HG03045 (cell line): ENCODE measurements at regions not wholly inside any gene's neighbourhood (a gene's known extent, or its start where the extent isn't known, plus 50 kb on each side); places are given as distances from the start of the nearest gene placed in this dataset.

Experiments used
- ATAC-seq: cut with Tn5 transposase; IDR thresholded peaks from one replicate; pipeline ENCODE4 v1.9.1; 2021; ENCODE audit warnings: mild to moderate bottlenecking, moderate library complexity; ENCODE audit not compliant: unreplicated experiment

- no peak for ATAC-seq
Measured at GRCh38 chr18:53664575-53664974, 559.9 kb downstream of the MBD2 start.

- no peak for ATAC-seq
Measured at GRCh38 chr18:53660306-53660705, 564.2 kb downstream of the MBD2 start.

GRCh38 chr18:53657257-53657656, 567.2 kb downstream of the MBD2 start:
- ATAC-seq = no peak

- no peak for ATAC-seq
Measured at GRCh38 chr18:53649621-53650020, 574.8 kb downstream of the MBD2 start.

DNA sequence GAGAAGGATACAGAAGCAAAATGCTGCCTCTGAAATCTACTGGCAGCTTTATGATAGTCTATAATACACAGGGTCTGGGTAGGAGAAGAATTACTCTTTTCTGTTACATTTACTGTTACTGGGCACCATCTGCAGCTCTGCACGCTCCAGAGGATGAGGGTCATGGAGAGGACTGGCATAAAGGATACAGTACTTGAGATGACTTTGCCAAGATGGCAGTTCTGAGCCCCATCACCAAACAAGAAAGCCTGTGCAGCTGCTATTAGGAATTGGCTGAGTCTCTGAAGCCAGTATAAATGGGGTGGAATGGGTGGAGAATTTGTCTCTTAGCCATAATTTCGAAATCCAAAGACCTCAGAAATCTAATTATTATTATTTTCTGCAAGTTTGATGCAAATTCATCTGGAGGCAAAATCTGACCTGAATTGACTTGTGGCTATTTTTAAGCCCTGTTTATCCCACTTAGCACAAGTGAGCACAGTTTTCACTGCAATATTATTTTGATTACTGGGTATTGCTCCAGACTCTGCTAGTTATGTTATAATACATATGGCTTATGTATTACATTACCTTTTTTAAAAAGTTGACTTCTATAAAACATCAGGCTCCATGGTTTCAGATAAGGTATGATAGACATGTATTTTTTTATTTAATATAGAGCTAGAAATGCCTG, 579.5 kb downstream of the MBD2 start:
- ATAC-seq = no peak

DNA sequence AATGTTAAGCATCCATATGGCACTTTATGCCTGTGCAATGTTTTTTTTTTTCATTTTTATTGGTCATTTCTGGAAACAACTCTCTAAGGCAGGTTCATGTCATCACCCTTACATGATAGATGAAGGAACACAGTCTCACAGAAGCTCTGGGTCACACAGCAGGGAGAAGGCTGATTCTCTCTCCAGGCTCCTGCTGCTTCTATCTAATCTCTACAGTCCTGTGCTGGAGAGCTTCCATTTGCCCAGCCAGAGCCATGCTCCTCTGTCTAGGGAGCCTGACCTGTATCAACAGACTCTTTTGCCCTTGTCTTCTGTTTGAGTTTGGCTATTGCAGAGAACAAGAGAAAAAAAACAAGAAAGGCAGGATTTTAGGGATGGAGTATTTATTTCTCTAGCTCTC, 584.8 kb downstream of the MBD2 start:
- no peak for ATAC-seq

DNA sequence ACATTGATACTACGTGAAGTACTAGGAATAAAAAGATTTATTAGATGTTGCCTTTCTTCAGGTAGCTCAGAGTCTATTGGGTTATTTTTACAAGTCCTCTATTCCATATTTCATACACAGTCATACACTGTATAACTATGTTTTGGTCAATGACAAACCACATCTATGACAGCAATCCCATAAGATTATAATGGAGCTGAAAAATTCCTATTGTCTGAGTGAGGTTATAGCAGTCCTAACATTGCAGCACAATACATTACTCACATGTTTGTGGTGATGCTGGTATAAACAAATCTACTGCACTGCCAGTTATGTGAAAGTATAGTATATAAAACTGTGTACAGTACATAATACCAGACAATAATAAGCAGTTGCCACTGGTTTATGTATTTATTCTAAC, 595.1 kb downstream of the MBD2 start:
- no peak for ATAC-seq

DNA sequence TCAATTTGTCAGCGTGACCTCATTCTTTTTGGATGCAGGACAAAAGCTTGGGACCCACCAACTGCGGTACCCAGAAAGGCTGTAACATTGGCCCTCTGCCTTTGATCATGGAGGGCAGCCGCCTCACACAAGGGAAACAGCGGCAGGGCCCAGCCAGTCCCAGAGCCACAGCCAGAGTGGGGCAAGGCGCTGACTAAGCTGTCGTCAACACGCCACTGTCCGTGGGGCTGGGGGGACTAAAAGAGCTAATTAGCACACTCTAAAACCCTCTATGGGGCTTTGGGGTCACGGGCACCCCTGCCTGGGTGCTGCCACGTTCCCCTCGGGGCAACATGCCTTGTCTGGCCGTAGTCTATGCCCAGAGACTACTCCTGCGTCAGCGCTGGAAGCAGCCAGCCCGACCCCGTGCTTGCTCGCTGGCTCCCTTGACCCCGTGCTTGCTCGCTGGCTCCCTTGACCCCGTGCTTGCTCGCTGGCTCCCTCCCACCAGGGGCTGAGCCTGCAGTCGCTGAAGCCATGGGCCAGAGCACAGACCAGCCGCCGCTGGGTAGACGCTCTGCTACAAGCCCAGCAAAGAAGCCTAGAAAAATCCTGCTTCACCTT, 598.4 kb downstream of the MBD2 start:
- ATAC-seq = no peak

DNA sequence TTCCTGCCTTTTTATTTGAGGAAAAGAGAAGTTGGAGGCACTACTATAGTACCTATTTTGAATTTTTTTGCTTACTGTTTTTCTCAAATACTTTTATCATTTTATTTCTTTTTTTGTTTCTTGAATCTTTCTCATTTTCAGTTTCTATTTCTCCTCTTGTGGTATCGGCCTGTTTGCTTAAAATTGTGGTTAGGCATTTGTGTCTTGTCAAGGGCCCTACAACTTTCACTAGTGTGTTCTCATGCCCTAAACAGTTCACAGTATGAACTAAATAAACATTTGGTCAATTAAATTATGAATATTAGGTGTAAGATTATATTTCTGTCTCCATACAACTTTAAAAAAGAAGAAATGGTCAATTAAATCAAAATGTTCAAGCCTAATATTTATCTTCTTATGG, 613.5 kb downstream of the MBD2 start:
- no peak for ATAC-seq

- ATAC-seq = no peak
Measured at GRCh38 chr18:53606792-53607191, 617.7 kb downstream of the MBD2 start.

DNA sequence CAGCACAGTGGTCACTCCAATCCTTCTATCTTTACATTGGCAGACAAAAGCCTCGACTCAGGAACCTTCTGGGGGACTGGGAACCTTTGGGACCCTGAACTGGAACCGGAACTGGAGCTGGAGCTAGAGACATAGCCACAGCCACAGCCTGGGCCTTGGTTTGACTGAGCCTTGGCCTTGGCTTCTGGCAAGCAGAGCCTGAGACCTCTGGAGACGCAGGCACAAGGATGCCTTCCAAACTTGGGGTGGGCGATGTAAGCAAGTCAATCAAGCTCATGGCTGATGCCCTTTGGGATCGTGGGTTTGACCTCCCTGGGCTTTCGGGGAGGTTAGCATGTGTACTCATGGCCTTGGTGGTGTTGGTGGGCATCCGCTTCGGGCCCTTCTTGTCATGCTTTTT, 619.3 kb downstream of the MBD2 start:
- no peak for ATAC-seq

GRCh38 chr18:53603276-53603675, 621.2 kb downstream of the MBD2 start:
- ATAC-seq = no peak

DNA sequence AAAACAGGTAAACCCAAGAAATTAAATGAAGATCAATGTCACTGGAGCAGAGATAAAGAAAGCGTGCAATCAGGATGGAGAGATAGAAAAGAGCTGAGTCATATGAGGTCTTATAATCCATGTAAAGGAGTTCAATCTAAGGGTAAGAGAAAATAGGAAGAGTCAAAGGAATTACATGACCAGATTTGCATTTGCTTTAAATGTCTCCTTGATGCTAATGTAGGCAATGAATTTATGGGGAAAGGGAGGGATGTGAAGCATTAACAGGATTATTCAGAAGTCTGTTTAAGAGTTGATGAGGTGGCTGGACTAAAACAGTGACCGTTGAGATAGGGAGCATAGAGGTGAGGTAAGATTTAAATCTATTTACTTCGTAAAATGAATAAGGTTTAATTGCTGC, 623.1 kb downstream of the MBD2 start:
- ATAC-seq = no peak

- ATAC-seq = no peak
Measured at GRCh38 chr18:53586923-53587322, 637.5 kb downstream of the MBD2 start.
